GM06990 (cell line): ENCODE measurements at regions not wholly inside any gene's neighbourhood (a gene's known extent, or its start where the extent isn't known, plus 50 kb on each side); places are given as distances from the start of the nearest gene placed in this dataset.

ENCODE experiments used
- DNase-seq: peaks from one replicate; pipeline ENCODE4 v3.0.0-alpha.2; 2011; ENCODE audit not compliant: insufficient read length; ENCODE audit errors: extremely low read depth
- H3K27me3 ChIP-seq: replicated peaks from 2 replicates; pipeline ENCODE4 v1.6.0; 2011; ENCODE audit warnings: low read length; ENCODE audit not compliant: control insufficient read depth, insufficient read depth
- H3K36me3 ChIP-seq: 2 replicates; pipeline ENCODE4 v1.5.1; 2011; ENCODE audit warnings: low read length; ENCODE audit not compliant: control insufficient read depth, insufficient read depth
- H3K4me3 ChIP-seq: replicated peaks from 2 replicates; pipeline ENCODE4 v1.5.1; 2011; ENCODE audit warnings: low read depth, mild to moderate bottlenecking, control low read depth, low read length
- CTCF ChIP-seq: IDR thresholded peaks from 2 replicates; pipeline ENCODE4 v1.5.1; 2011; ENCODE audit warnings: low read length, control low read depth, mild to moderate bottlenecking, inconsistent platforms; ENCODE audit not compliant: insufficient read depth, poor library complexity, severe bottlenecking

DNA sequence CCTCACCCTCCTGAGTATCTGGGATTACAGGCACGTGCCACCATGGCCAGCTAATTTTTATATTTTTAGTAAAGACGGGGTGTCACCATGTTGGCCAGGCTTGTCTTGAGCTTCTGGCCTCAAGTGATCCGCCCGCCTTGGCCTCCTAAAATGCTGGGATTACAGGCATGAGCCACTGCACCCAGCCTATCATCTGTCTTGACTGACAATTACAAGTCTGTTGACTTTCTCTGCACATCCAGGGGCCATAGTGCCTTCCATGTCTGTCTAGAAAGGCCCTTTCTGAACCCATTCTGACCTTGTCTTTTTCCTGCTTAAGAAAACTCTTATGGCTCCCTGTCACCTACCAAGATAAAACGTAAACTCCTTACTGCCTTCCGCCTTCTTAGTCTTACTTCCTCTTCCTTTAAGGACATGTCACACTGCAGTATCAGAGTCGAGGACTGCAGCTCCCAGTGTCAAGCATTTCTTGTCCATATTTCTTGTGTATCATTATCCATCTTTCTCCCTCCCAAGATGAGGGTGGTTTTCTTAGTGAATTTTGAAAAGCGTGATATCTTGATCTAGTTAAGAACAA lies 49.9 kb upstream of the SHB start:
- DNase-seq: no peak

More for the DNA sequence above, 49.9 kb upstream of the SHB start:
- Histone ChIP-seq H3K27me3 (no peaks in the 10 kb centered on the region; the same call in 1 of the 2 replicates), H3K36me3 (no peaks in the 10 kb centered on the region), H3K4me3 (no peak overlapping the region)
- TF ChIP-seq CTCF: no peak
